Left kidney (tissue), 1 donor: ENCODE measurements at regions not wholly inside any gene's neighbourhood (a gene's known extent, or its start where the extent isn't known, plus 50 kb on each side); places are given as distances from the start of the nearest gene placed in this dataset.
A peak's percentile ranks its signal among the peaks of the same experiment; 100 is the strongest.
"Not testable (repeated sequence)": the region's sequence is repeated elsewhere in the genome, so short reads cannot be mapped to it uniquely, and the experiment has no call there.

ENCODE experiments used
- DNase-seq: peaks from one replicate; pipeline ENCODE4 v3.0.0-alpha.2; 2013

- peak; percentile 66 for DNase-seq
Measured at GRCh38 chr20:22691369-22692118, 107.2 kb upstream of the FOXA2 start.

- DNase-seq = no peak
Measured at GRCh38 chr20:22692119-22692475, 107.7 kb upstream of the FOXA2 start.

- DNase-seq = not testable (repeated sequence)
Measured at GRCh38 chr20:22692620-22693019, 108.2 kb upstream of the FOXA2 start.

- no peak for DNase-seq
Measured at GRCh38 chr20:22696759-22697158, 112.4 kb upstream of the FOXA2 start.

- DNase-seq = no peak
Measured at GRCh38 chr20:22698259-22698842, 114.0 kb upstream of the FOXA2 start.

- DNase-seq = no peak
Measured at GRCh38 chr20:22699396-22699795, 115.0 kb upstream of the FOXA2 start.

GRCh38 chr20:22700367-22700766 is 116.0 kb upstream of the FOXA2 start:
- DNase-seq = no peak

GRCh38 chr20:22701679-22702308 is 117.4 kb upstream of the FOXA2 start:
- no peak for DNase-seq

- DNase-seq = no peak
Measured at GRCh38 chr20:22703843-22704242, 119.5 kb upstream of the FOXA2 start.

GRCh38 chr20:22711971-22712755 is 127.8 kb upstream of the FOXA2 start:
- no peak for DNase-seq

GRCh38 chr20:22716821-22717351 is 132.5 kb upstream of the FOXA2 start:
- DNase-seq = no peak

- no peak for DNase-seq
Measured at GRCh38 chr20:22717466-22717865, 133.1 kb upstream of the FOXA2 start.

GRCh38 chr20:22719167-22719591 is 134.8 kb upstream of the FOXA2 start:
- DNase-seq = no peak

GRCh38 chr20:22720206-22720605 is 135.8 kb upstream of the FOXA2 start:
- DNase-seq = no peak

GRCh38 chr20:22722811-22723210 is 138.4 kb upstream of the FOXA2 start:
- DNase-seq = no peak

GRCh38 chr20:22723659-22724058 is 139.3 kb upstream of the FOXA2 start:
- DNase-seq = no peak

GRCh38 chr20:22728146-22728745 is 143.9 kb upstream of the FOXA2 start:
- DNase-seq = no peak

GRCh38 chr20:22729180-22729579 is 144.8 kb upstream of the FOXA2 start:
- no peak for DNase-seq

GRCh38 chr20:22729616-22730236 is 145.4 kb upstream of the FOXA2 start:
- DNase-seq = no peak

GRCh38 chr20:22732751-22733150 is 148.4 kb upstream of the FOXA2 start:
- no peak for DNase-seq

- DNase-seq = not testable (repeated sequence)
Measured at GRCh38 chr20:22734946-22735647, 150.7 kb upstream of the FOXA2 start.
